HG03025 (cell line): ENCODE measurements at regions not wholly inside any gene's neighbourhood (a gene's known extent, or its start where the extent isn't known, plus 50 kb on each side); places are given as distances from the start of the nearest gene placed in this dataset.

ENCODE experiments used
- ATAC-seq: cut with Tn5 transposase; IDR thresholded peaks from one replicate; pipeline ENCODE4 v1.9.1; 2021; ENCODE audit warnings: mild to moderate bottlenecking, moderate library complexity; ENCODE audit not compliant: unreplicated experiment, low FRiP score

DNA sequence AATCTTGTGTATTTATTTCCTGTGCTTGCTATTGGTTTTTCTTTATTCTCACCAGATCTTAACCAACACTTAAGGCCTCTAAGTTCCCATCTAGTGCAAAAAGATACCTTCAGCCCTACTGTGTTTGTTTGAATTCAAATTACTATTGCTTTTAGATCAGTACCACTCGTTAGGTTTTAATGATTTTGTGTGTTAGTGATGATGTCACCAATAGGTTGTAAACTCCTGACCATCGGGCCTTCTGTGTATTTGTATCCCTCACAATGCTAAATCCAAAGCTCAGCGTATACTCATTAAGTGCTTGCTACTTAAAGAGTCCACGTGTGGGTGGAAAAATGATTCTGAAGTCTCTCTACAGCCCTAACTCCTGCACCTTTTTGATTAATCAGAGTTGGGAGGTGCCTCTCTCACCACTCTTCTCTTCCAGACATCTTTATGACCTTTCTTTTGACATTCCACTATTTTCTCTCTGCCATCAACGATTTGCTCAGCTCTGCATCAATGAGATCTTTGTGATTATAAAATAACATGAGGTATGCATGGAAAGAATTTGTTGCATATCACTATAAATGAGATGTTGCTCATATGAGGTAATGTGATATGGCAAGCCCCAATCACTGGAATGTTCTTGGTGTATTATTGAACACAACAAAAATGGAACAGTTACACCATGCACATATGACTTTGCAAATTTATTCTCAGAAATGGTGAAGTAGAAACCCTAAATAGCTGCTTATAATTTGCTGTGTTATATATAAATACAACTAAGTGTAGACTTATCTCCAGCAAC is 55.1 kb upstream of the LAMA2 start:
- ATAC-seq = no peak

DNA sequence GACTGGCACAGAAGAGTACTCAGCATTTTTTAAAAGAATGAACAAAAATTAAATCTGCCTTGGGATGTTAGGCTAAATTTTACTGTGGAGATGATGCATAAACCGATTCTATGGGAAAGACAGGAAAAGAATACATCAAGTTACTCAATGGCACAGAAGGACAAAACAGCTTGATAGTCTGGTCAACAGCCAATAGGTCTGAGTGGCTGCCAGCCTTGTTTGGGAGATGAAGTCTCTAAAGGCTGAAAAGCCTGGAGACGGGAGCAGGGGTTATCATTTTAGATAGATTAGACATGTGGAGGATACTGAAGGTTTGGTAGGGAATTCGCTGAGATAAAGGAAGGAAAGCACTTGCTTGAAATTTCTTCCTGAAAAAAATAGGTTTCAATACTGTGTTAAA is 56.3 kb upstream of the LAMA2 start:
- no peak for ATAC-seq

DNA sequence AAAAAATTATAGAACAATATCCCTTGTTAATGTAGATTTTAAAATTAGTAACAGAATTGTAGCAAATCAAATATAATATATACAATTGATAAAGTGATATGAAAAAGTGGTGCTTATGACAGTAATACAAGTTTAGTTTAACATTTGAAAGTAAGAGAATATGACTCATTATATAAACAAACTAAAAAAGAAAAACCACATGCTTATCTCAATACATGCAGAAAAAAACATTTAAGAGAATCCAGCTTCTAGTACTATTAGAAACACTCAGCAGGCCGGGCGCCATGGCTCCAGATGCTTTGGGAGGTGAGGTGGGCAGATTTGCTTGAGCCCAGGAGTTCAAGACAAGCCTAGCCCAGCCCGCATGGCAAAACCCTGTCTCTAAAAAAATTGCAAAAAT is 60.7 kb upstream of the LAMA2 start:
- no peak for ATAC-seq

DNA sequence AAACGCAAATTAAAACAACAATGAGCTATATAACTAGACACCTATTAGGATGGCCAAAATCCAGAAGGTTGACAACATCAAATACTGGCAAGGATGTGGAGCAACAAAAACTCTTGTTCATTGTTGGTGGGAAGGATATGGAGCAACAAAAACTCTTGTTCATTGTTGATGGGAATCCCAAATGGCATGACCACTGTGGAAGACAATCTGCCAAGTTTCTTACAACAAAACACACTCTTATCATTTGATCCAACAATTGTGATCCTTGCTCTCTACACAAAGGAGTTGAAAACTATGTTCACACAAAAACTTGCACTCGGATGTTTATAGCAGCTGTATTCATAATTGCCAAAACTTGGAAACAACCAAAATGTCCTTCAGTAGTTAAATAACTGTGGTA is 61.8 kb upstream of the LAMA2 start:
- no peak for ATAC-seq

DNA sequence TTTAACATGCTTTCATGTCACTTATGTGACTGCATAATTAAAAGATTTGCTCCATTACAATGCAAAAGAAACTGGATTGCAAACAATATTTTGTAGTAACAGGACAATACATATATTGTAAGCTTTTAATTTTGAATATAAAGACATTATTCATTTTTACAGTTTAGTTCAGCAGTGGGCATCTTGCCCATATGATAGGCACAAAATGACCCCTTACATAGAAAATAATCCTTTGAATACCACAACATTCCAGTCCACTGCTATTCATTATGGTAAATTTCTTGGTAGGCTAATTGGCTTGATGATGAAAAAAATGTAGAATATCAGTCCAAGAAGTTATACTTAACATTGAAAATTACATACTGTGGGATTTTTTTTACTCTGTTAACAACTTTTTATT is 74.1 kb upstream of the LAMA2 start:
- no peak for ATAC-seq

DNA sequence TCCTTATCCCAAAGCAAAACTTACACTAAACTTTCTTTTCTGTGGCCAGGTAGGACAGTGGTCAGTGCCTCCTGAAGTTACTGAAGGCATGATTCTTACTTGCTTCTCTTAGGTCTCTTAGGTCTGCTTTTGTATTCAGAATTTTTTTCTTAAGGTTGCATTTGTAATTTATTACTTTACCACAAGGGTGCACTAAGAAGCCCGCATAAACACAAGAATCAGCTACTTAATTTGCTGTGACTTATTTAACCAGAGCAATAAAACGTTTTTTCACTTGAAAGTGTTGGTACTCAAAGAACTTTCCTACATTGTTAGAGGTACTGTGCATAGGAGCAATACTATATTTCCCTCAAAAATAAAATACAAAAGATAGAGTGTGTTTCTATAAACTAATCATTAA is 75.4 kb upstream of the LAMA2 start:
- ATAC-seq = no peak

DNA sequence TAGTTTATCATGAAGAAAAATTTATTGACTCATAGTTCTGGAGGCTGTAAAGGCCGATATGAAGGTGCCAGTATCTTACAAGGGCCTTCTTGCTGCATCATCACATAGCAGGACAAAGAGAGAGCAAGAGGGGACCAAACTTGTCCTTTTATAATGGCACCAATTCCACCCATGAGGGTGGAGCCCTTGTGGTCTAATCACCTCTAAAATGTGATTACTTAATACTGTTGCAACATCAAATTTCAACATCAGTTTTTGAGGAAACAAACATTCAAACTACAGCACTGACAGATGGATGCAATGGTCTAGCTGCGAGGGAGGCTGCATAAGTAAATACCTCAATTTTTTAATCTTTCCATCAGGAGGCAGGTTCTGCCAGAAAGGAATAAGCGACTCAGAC is 76.7 kb upstream of the LAMA2 start:
- ATAC-seq = no peak

DNA sequence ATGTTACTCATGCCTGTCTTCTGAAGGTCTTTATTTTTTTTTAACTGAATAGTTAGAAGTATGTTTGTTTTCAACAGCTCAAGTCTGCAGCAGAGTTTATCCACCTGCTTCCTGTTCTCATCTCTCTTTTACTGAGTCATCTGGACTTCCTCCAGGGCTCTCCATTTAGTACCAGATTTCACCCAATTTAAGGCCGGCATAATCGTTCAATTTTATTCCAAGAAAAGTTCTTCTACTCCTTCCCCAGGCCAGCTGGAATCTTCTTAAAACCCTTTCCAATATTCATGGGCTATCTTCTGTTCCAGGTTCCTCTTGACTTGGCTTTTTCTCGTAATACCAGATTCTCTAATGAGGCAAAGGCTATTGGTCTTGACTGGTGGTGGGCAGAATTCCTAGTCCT is 79.0 kb upstream of the LAMA2 start:
- ATAC-seq = no peak

DNA sequence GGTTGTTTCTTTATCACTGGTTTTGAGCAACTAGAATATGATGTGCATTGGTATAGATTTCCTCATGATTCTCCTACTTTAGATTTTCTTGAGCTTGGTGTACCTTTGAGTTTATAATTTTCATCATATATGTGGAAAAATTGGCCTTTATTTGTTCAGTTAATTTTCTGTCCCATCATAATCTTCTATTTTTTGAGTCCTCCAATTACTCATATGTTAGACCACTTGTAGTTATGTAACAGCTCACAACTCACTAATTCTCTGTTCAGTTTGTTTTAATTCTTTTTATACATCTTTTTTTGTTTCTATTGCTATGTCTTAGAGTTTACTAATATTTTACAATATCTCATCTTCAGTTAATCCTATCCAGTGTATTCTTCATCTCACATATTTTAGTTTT is 81.3 kb upstream of the LAMA2 start:
- no peak for ATAC-seq

DNA sequence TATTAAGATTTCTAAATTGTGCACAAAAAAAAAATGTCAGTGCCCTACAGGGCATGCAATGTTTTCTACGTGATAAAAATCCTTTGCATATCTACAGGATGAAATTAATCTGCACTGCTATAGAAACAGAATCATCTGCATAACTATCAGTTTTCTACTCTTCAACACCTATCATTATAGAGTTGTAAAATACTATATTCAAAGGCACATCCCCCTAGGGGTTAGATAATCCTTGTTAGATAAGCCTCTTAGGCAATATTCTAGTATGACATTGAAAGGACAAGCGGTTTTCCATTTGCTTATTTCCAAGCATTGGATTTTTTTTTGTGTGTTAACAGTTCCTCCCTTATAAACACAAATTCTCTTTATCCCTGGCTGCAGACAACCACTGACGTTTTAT is 98.7 kb upstream of the LAMA2 start:
- no peak for ATAC-seq

DNA sequence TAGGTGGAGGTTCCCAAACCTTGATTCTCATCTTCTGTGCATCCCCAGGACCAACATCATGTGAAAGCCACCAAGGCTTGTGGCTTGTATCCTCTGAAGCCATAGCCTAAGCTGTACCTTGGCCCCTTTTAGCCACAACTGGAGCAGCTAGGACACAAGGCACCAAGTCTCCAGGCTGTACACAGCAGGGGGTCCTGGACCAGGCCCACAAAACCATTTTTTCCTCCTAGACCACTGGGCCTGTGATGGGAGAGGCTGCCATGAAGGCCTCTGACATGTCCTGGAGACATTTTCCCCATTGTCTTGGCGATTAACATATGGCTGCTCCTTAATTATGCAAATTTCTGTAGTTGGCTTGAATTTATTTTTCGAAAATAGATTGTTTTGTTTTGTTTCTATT is 114.8 kb upstream of the LAMA2 start:
- no peak for ATAC-seq

DNA sequence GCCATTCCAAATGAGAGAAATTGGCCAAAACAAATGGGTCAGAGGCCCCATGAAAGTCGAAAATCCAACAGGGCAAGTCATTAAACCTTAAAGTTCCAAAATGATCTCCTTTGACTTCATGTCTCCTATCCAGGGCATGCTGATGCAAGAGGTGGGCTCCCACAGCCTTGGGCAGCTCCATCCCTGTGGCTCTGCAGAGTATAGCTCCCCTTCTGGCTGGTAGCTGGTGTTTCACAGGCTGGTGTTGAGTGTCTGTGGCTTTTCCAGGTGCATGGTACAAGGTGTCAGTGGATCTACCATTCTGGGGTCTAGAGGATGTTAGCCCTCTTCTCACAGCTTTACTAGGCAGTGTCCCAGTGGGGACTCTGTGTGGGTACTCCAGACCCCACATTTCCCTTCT is 115.2 kb upstream of the LAMA2 start:
- ATAC-seq = no peak

DNA sequence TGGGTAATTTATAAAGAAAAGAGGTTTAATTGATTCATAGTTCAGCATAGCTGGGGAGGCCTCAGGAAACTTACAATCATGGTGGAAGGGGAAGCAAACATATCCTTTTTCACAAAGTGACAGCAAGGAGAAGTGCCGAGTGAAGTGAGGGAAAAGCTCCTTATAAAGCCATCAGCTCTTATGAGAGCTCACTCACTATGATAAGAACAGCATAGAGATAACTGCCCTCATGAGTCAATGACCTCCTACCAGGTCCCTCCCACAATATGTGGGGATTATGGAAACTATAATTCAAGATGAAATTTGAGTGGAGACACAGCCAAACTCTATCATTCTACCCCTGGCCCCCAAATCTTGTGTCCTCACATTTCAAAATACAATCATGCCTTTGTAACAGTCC is 115.8 kb upstream of the LAMA2 start:
- ATAC-seq = no peak

DNA sequence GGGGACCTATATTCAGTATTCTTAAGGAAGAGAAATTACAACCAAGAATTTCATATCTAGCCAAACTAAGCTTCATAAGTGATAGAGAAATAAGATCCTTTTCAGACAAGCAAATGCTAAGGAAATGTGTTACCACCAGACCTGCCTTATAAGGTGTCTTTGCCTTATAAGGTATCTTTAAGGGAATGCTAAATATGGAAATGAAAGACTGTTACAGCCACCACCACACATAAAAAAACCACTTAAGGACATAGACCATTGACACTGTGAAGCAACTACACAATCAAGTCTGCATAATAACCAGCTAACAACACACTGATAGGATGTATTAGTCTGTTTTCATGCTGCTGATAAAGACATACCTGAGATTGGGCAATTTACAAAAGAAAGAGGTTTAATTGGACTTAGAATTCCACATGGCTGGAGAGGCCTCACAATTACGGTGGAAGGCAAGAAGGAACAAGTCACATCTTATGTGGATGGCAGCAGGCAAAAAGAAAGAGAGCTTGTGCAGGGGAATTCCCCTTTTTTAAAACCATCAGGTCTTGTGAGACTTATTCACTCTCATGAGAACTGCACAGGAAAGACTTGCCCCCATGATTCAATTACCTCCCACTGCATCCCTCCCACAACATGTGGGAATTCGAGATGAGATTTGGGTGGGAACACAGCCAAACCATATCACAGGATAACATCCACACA is 119.2 kb upstream of the LAMA2 start:
- no peak for ATAC-seq

DNA sequence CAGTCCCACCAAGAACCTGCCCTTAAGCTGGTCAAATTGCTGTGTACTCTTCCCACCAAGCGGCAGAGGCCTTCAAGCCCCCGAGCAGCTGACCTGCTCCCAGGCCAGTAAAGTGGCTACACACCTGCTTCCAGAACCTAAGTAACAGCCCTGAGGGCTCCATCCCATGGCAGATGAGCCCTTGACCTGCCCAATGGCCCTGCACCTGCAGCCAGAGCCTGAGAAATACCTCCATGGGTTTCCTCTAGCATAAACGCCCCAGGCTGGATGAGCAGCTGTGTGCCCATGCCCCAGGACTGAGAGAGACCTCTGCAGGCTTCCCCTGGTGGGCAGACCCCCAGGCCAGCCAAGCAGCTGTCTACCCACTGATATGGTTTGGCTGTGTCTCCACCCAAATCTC is 123.0 kb upstream of the LAMA2 start:
- no peak for ATAC-seq

DNA sequence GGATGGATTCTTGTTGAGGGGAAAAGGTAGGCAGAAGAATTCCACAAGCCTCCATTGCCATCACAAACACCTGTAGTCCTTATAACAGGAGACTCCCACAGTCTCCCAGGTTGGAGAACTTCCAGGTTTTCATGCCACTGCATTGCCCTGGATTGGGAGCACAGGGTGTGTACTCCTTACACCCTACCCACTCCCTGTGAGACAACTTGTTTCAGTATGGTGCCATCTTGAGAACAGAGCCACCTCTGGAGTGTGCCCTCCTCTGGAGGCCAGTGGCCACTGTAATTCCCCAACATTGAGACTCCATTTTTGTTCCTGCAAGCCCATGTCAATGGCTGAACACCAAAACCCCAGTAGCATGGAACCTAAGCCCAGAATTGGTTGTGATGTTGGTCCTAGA is 123.5 kb upstream of the LAMA2 start:
- no peak for ATAC-seq

DNA sequence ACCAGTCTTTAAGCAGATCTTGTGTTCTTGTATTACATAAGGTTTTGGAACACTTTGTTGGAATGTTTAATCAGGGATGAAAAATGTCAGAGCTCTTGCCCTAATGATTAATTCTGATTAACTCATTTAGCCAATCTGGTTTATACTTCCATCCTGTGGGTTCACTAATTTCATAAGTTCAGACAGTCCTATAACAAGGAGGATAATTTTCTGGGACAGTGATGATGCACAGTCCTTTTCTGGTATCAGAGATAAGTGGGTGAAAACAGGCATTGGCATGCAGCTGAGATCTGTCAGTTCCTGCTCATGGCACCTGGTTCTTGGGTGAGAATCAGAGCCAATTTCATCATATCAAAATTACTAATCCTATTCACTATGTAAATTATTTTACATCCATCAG is 125.0 kb upstream of the LAMA2 start:
- ATAC-seq = no peak

DNA sequence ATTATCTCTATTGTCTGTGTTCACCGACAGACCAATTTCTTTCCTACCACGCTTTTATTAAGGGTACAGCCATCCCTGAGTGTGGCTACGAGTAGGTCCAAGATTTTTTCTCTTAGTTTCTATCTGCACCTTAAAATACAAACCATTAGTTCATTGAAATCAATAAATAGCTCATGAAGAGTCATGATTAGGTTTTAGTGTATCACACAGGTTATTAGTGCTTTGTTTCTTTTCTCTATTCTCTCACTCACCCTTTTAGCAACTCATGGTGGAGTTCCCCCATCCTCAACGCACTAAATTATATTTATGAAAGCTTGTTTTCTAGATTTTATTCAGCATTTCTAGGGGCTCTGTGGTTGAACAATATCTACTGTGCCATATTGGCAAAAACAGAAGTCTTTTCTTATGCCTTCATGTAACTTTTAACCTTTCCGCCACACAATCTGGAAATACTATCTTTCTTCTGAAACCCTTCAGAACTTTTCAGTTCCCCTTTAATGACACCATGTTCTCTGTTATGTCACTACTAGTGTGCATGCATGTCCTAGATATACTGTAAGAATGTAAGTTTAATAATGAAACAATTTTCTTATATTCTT is 128.2 kb upstream of the LAMA2 start:
- ATAC-seq = peak; percentile 98

DNA sequence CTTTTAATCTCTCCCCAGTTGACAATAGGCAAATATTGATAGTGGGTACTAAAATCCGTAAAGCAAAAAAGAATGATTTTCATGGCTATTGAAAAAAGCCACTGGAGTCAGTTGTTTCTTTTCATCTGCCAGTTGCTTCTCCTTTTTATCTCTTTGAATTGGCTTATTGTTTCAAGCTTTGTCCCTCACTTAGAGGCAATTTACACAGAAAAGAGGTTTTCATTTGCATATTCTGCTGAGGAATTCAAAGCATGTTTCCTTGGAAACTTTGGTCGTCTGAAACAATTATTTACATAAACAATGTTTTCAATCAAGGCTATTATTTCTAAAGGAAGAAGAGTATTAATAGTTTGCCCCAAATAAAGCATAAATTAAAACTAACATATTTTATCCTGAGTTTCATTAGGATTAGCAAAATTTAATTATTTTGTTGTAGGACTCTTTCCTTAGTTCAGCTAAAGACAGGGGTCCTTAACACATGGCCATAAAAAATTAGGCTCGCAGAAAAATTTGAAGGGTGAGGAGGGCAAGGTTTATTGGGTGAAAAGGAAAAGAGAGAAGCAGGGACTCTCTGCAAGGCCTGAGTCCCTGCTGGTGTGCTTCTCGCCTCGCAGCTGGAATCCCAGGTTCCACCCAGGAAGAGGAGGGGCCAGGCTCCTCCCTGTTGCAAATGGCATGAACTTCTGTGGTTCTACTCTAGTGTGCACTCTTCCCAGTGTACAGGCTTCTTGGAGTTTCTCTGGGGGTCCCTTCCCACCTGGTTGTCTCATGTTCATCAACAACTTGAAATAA is 138.8 kb upstream of the LAMA2 start:
- ATAC-seq = no peak

DNA sequence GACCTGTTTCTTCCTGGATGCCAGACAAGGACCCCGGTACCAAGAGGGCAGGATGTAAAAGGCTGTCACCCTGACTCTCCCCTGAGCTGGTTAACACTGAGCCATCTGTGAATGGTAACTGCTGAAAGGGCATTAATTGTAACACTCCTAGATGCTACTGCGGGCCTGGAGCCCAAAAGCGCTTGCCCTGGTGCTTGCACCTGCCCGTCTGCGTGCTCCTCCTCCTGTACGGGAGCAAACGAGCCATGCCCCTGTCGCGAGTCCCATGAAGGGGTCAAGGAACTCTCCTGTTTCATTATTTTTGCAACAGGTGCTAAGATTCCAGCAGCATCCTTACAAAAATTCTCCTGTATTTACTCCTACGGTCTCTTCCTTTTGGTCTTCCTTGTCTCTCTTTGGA is 140.0 kb upstream of the LAMA2 start:
- ATAC-seq = no peak

DNA sequence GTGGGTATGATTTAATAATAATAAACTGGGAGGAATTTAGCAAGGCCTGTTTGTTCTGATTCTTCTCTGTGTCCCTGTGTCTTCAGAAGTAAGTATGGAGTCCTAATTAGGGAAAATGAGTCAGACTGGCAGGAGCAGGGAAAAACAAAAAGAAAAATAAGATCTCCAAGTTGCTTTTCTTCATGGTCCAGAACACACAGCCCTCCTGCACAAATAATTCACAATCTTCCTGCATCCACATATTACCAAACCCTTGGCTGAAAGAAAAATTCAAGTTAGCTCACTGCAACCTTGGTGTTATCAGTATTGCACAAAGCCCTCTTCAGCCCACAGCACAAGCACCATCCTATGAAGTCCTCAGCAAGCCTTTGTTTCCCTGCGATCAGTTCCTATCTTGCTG is 142.0 kb upstream of the LAMA2 start:
- ATAC-seq = no peak
